GM18858 (cell line): ENCODE measurements at regions not wholly inside any gene's neighbourhood (a gene's known extent, or its start where the extent isn't known, plus 50 kb on each side); places are given as distances from the start of the nearest gene placed in this dataset.

Source experiments
- ATAC-seq: cut with Tn5 transposase; IDR thresholded peaks from one replicate; pipeline ENCODE4 v1.9.1; 2021; ENCODE audit not compliant: unreplicated experiment

- ATAC-seq: no peak
These were observed 132.2 kb upstream of the PRICKLE2 start for GRCh38 chr3:64357481-64357880.

GRCh38 chr3:64355401-64355807 lies 130.1 kb upstream of the PRICKLE2 start:
- ATAC-seq: no peak

DNA sequence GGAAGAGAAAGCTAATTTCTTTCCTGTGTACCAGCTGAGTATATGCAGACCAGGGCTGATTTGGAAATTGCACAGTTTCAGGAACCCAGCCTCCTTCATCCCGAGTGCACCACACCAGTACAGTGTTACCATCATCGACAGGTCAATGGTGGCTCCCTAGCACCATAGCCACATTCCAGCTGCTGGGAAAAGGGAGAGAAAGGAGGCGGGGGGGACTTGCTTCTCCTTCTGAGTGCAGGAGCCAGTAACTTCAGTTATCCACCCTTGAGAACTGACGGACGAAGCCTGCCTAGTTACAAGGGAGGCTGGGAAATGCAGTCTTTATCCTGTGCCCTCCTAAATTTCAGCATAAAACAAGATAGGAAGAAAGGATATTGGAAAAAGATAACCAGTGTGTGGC lies 129.7 kb upstream of the PRICKLE2 start:
- ATAC-seq: no peak

- no peak for ATAC-seq
These were observed 129.0 kb upstream of the PRICKLE2 start for GRCh38 chr3:64354221-64354620.

- no peak for ATAC-seq
These were observed 128.0 kb upstream of the PRICKLE2 start for GRCh38 chr3:64353226-64353625.

DNA sequence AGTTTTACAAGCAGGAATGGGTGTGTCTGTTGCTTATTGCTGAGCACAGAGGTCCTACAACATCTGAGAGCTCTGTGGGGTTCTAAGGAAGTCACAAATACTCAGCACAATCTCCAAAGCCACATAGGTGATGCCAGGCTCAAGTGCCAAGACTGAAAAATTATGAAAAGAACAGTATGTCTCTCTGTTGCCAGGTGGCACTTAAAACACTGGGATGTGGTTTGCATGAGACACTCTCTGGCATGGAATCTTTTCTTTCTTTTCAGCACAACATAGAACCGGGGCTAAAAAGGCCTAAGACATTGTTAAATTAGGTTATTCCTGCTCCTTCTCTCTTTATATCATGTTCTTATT lies 127.3 kb upstream of the PRICKLE2 start:
- ATAC-seq: no peak

DNA sequence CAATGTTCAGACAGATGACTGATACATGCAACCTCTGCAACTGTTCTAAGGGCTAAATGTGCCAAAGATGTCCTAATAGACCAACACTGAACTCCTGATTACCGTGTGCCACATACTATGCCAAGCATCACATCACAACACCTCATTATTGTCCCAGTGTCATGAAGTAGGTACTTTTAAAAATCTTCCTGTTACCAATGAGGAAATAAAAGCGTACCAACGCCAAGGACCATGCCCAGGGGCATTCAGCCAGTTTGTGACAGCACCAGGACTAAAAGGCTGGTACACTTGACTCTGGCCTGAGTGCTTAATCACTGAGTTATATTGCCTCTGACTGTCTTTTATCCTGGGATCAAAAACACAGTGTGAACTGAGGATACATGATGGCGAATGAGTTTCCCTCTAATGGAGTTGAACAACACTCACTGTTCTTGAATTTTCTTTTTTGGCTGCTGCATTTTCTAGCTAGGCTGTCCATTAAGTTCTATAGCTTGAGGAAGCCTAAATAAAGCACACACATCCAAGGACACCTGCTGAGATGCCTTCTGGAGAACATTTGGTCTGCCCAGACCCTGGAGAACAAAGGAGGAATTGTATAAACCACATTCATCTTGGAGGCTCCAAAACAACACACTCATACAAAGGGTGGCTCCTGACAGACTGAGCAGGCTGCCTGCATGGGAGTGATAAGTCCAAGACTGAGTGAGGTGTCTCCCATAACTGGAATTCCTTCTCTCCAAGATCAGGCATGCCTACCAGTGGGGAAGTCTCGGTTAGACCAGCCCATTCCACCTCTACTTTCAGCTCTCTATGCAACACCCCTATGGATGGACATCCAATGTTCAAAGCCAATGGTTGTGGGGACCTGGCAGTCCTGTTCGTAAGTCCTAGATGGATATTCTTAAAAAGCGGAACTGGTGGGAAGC lies 126.7 kb upstream of the PRICKLE2 start:
- no peak for ATAC-seq

GRCh38 chr3:64349551-64349950 lies 124.3 kb upstream of the PRICKLE2 start:
- no peak for ATAC-seq

DNA sequence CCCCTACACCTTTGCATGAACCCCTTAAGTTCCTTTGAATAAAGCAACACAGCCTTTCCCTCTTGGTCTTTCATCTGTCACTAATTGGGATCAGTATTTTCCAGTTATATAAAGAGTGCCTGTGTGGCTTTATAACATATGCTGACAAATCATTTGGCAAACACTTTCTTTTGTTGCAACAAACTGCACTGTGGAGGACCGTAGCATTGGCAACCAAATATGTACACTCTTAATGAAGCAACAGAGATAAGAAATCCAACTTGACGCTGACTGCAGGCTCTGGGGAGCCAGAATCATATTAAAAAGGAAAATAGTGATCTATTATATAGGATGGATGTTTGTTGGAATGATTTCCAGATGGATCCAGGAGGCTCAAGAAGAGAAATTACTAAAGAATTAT lies 120.1 kb upstream of the PRICKLE2 start:
- ATAC-seq: no peak

- ATAC-seq: no peak
These were observed 119.5 kb upstream of the PRICKLE2 start for GRCh38 chr3:64344721-64345207.

DNA sequence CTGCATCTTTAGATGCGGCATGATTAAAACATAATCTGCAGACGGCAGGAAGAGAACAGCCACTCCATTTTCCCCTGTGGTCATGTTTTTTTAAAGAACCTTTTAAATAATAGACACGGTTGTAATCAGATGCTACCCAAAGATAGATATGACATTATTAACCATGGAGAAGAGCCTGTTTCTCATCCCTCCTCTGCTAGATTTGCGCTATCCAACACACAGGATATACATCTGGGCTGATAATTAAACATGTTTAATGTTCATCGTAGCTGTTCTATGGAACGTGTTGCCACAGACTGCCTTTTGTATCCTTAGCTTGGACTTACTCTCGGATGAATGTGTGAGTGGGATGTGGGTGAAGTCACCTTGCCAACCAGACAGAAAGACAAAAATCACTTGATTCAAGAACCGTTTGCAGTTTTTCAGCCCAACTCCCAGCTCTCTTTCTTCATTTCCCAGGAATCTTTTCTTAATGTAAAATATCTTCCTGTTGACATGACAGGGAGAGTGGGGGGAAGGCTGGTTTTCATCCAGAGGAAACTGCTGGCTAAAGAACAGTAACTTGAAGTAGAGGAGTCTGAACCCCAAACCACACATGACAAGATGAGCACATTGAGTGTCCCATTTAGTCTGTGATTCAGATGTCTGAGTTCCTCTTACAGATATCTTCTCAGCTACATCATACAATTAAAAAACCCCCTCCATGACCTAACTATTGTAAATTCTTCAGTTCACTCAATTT lies 118.6 kb upstream of the PRICKLE2 start:
- no peak for ATAC-seq

GRCh38 chr3:64342940-64343688 lies 117.8 kb upstream of the PRICKLE2 start:
- ATAC-seq: no peak

- no peak for ATAC-seq
These were observed 116.0 kb upstream of the PRICKLE2 start for GRCh38 chr3:64341296-64341695.

DNA sequence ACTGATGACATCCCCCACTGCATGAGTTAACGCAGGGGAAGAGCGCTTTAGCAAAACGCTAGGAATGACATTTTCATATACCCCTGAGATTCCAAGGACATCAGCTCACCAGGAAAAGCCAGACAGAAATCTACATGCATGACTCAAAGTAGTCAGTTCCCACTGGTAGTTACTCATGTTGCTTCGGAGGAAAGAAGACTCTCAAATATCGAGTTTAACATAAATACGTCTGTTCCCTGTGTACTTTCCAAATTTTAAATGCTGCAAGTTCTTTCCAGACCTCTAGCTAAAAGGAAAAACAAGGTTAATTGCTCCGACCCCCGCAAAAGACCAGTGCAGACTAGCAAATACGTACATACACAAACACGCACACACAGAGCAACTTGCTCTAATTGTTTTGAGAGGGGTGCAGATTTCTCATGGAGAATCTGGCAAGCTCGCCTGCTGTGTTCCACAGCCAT lies 115.4 kb upstream of the PRICKLE2 start:
- ATAC-seq: no peak

- no peak for ATAC-seq
These were observed 111.2 kb upstream of the PRICKLE2 start for GRCh38 chr3:64336488-64336887.

GRCh38 chr3:64332459-64333350 lies 107.4 kb upstream of the PRICKLE2 start:
- no peak for ATAC-seq

DNA sequence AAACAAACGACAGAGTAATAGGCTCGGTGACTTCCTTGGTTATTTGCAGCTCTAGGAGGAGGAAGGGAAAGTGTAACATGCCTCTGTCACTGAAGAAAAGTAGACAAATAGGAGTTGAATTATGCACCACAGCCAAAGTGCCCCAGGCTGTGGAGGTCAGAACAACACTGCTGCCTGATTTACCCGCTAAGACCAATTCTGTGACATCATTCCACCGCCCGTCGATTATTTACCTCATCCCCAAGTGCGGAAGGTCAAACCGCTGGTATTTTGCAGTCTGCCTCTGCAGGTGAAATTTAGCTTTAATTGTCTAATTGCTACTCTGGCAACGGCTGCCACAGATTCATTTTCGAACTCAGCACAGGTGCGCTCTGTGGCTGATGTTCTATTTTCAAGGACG lies 106.3 kb upstream of the PRICKLE2 start:
- ATAC-seq: no peak

DNA sequence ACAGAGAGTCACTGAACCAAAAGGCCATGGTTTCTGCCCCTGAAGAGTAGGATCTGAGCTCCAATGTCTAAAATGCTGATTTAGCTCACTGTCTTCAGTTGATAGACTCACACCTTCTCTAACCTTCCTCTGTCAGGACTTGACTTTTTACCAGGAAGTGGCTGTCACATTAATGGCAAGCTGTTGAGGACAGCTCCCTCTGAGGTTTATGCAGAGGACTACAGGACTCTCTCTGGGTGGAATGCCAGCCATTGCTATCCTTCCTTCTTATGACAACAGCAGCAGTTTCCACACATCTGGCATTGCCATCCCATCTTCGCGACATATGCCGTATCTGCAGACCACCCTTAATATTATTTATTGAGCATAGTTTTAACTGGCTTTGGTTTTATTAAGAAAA lies 103.8 kb upstream of the PRICKLE2 start:
- no peak for ATAC-seq

DNA sequence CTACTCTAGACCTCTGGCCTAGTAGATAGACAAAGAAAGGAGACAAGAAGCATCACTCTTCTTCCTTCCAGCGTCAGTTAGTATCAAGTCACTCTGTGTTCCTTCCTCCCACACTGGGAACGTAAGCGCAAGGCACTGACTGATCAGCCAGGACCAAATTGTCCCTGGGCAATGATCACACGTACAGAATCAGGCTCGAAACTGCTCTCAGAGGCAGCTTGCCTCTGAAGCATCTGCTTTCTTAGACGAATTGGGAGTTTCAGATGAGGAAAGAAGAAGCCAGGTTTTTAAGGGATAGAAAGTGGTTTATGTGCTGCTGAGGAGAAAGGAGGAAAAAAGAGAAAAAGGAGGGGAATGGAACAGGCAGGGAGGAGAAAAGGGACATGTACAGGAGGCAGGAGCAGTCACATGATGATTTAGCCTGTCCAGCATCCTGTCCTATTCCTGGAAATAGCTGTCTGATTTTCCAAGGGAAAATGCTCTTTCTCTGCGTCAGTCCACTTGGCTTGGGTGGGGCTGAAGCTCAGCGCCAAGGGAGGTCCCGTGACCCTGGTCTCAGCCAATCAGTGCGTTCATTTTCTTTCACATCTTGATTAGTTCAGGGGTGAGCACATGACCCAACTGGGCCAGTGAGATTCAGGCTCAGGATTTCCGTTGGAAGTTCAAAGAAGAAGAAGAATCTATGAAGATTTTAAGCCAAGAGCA lies 102.0 kb upstream of the PRICKLE2 start:
- ATAC-seq: no peak

- no peak for ATAC-seq
These were observed 96.5 kb upstream of the PRICKLE2 start for GRCh38 chr3:64321747-64322146.
